ENCODE measurements at regions not wholly inside any gene's neighbourhood (a gene's known extent, or its start where the extent isn't known, plus 50 kb on each side); places are given as distances from the start of the nearest gene placed in this dataset.

- no peaks in the 10 kb centered on the region for H3K36me3 ChIP-seq (ENCODE audit: insufficient read depth in 1 of 2, low read depth in 1 of 2)
- no peak overlapping the region for H3K27ac ChIP-seq
- H3K4me1 ChIP-seq, result no peaks in the 10 kb centered on the region
- H3K4me3 ChIP-seq, result no peak overlapping the region
- ATAC-seq (no peak), DNase-seq (no peak)
- intact Hi-C loops (cut with DNase I), result no loop called here
- peaks cover 0 to 2% (median 0%) of the 10 kb centered on the region in 3 donors for H3K27me3 ChIP-seq (ENCODE audit: insufficient read depth in 3 of 3, low read length in 2 of 3)
- no peaks in the 10 kb centered on the region for H3K9me3 ChIP-seq
- no peak for TF ChIP-seq CTCF (IDR thresholded peaks at IDR 0.05)
Observed at GRCh38 chr1:34426325-34426896, 249.7 kb downstream of the C1orf94 start.

GRCh38 chr1:34427170-34427569 lies 250.5 kb downstream of the C1orf94 start:
- H3K36me3 ChIP-seq (ENCODE audit: insufficient read depth in 1 of 2, low read depth in 1 of 2), result no peaks in the 10 kb centered on the region
- no peak for ATAC-seq

GRCh38 chr1:34433099-34433498 lies 256.4 kb downstream of the C1orf94 start:
- intact Hi-C loops (cut with DNase I), result loop anchor here in 1 of 2 donors (10.0 kb wide), 1 partner anchor 252 kb away; no protein-coding TSS in a partner anchor
- 76 to 85% (median 80%) methylated on average over 5 of the region's 5 CpGs for WGBS, 3 donors
- no peak for TF ChIP-seq CTCF (IDR thresholded peaks at IDR 0.05)
- Histone ChIP-seq H3K4me3 (no peak overlapping the region), H3K4me1 (no peaks in the 10 kb centered on the region), H3K27me3 (ENCODE audit: insufficient read depth in 3 of 3, low read length in 2 of 3) (peaks cover 0 to 3% (median 3%) of the 10 kb centered on the region in 3 donors), H3K36me3 (ENCODE audit: insufficient read depth in 1 of 2, low read depth in 1 of 2) (no peaks in the 10 kb centered on the region), H3K27ac (no peak overlapping the region), H3K9me3 (no peaks in the 10 kb centered on the region)
- no peak for ATAC-seq
- DNase-seq, result no peak

More at GRCh38 chr1:34427170-34427569, 250.5 kb downstream of the C1orf94 start:
- WGBS, 3 donors, result 88 to 93% (median 92%) methylated on average over 4 of the region's 4 CpGs
- Histone ChIP-seq H3K9me3 (no peaks in the 10 kb centered on the region), H3K4me3 (no peak overlapping the region), H3K27ac (no peak overlapping the region), H3K27me3 (ENCODE audit: insufficient read depth in 3 of 3, low read length in 2 of 3) (peaks cover 0 to 2% (median 0%) of the 10 kb centered on the region in 3 donors), H3K4me1 (no peaks in the 10 kb centered on the region)
- intact Hi-C loops (cut with DNase I), result no loop called here
- DNase-seq, result no peak
- no peak for TF ChIP-seq CTCF (IDR thresholded peaks at IDR 0.05)

GRCh38 chr1:34436836-34437235 lies 260.1 kb downstream of the C1orf94 start:
- no peak overlapping the region for H3K4me3 ChIP-seq
- no peak overlapping the region for H3K27ac ChIP-seq
- no peaks in the 10 kb centered on the region for H3K4me1 ChIP-seq
- H3K27me3 ChIP-seq (ENCODE audit: insufficient read depth in 3 of 3, low read length in 2 of 3), result peaks cover 0 to 8% (median 3%) of the 10 kb centered on the region in 3 donors
- TF ChIP-seq CTCF (IDR thresholded peaks at IDR 0.05), result no peak
- ATAC-seq (no peak), DNase-seq (no peak)
- H3K9me3 ChIP-seq, result no peaks in the 10 kb centered on the region
- intact Hi-C loops (cut with DNase I), result loop anchor here in 1 of 2 donors (10.0 kb wide), 1 partner anchor 248 kb away; no protein-coding TSS in a partner anchor
- H3K36me3 ChIP-seq (ENCODE audit: insufficient read depth in 1 of 2, low read depth in 1 of 2), result no peaks in the 10 kb centered on the region
- 79 to 90% (median 84%) methylated on average over 3 of the region's 3 CpGs for whole genome bisulfite sequencing, 3 donors
